HEK293 (cell line): ENCODE measurements at regions not wholly inside any gene's neighbourhood (a gene's known extent, or its start where the extent isn't known, plus 50 kb on each side); places are given as distances from the start of the nearest gene placed in this dataset.

ENCODE experiments used
- CTCF ChIA-PET: fragments of 350-600 bp; formaldehyde crosslinking; extraction: SDS; loops from one replicate; lab custom pipeline; 2021; ENCODE audit warnings: antibody characterized with exemption; lab: Yijun Ruan, JAX
- POLR2A ChIA-PET: fragments of 300-600 bp; formaldehyde crosslinking; extraction: SDS; loops from one replicate; lab custom pipeline; 2020; ENCODE audit warnings: antibody characterized with exemption, inconsistent platforms; lab: Yijun Ruan, JAX
- H3K27ac ChIP-seq: fragments of 200-500 bp; sonication (Bioruptor generic); 2 replicates; pipeline ENCODE4 v1.5.1; 2014; ENCODE audit warnings: low read depth, low read length, control low read depth, inconsistent platforms; ENCODE audit errors: extremely low read depth
- H3K36me3 ChIP-seq, 2 experiments: fragments of 200-500 bp in 1 of 2; sonication (Bioruptor generic) in 1 of 2; 1 replicate in 1 of 2; 2 replicates in 1 of 2; pipeline ENCODE4 v1.5.1; 2014 to 2017; ENCODE audit warnings: inconsistent platforms in 2 of 2, low read length in 2 of 2; ENCODE audit not compliant: control insufficient read depth in 2 of 2, insufficient read depth in 1 of 2
- H3K4me1 ChIP-seq: fragments of 200-500 bp; sonication (Bioruptor generic); 2 replicates; pipeline ENCODE4 v1.5.1; 2014; ENCODE audit warnings: mild to moderate bottlenecking, low read length, inconsistent platforms; ENCODE audit not compliant: control insufficient read depth, insufficient read depth
- H3K4me3 ChIP-seq: 2 replicates; pipeline ENCODE4 v1.5.1; 2011; ENCODE audit warnings: low read depth, mild to moderate bottlenecking, control low read depth, low read length, moderate library complexity
- H3K9me3 ChIP-seq: fragments of 200-500 bp; sonication (Bioruptor generic); 2 replicates; pipeline ENCODE4 v1.5.1; 2014; ENCODE audit warnings: low read depth, low read length, inconsistent platforms; ENCODE audit not compliant: control insufficient read depth, insufficient read depth
- GLIS2 ChIP-seq: fragments of 450-650 bp; formaldehyde crosslinking; IDR thresholded peaks from 2 replicates; pipeline ENCODE4 v1.5.1; 2016; ENCODE audit warnings: missing biosample characterization, missing genetic modification characterization
- KLF9 ChIP-seq: fragments of 450-650 bp; formaldehyde crosslinking; IDR thresholded peaks from 2 replicates; pipeline ENCODE4 v1.5.1; 2016; ENCODE audit warnings: missing biosample characterization, missing genetic modification characterization, low read depth
- RBAK ChIP-seq: fragments of 450-650 bp; formaldehyde crosslinking; IDR thresholded peaks from 2 replicates; pipeline ENCODE4 v1.5.1; 2016; ENCODE audit warnings: missing biosample characterization, missing genetic modification characterization
- SP7 ChIP-seq: fragments of 450-650 bp; formaldehyde crosslinking; IDR thresholded peaks from 2 replicates; pipeline ENCODE4 v1.5.1; 2016; ENCODE audit warnings: missing biosample characterization, missing genetic modification characterization
- ZBTB8A ChIP-seq: fragments of 450-650 bp; formaldehyde crosslinking; IDR thresholded peaks from 2 replicates; pipeline ENCODE4 v1.5.1; 2016; ENCODE audit warnings: missing biosample characterization, missing genetic modification characterization
- ZFHX2 ChIP-seq: fragments of 450-650 bp; formaldehyde crosslinking; conservative IDR thresholded peaks from 2 replicates; pipeline ENCODE4 v1.5.1; 2016; ENCODE audit warnings: missing biosample characterization, missing genetic modification characterization
- ZNF155 ChIP-seq: fragments of 450-650 bp; formaldehyde crosslinking; IDR thresholded peaks from 2 replicates; pipeline ENCODE4 v1.5.1; 2016; ENCODE audit warnings: missing biosample characterization, missing genetic modification characterization
- ZNF16 ChIP-seq: fragments of 450-650 bp; formaldehyde crosslinking; IDR thresholded peaks from 2 replicates; pipeline ENCODE4 v1.5.1; 2016; ENCODE audit warnings: low read depth, missing biosample characterization, missing genetic modification characterization
- ZNF2 ChIP-seq: fragments of 450-650 bp; formaldehyde crosslinking; IDR thresholded peaks from 2 replicates; pipeline ENCODE4 v1.5.1; 2016; ENCODE audit warnings: missing biosample characterization, missing genetic modification characterization
- ZNF423 ChIP-seq: fragments of 450-650 bp; formaldehyde crosslinking; IDR thresholded peaks from 2 replicates; pipeline ENCODE4 v1.5.1; 2016; ENCODE audit warnings: missing biosample characterization, missing genetic modification characterization
- ZNF521 ChIP-seq: fragments of 450-650 bp; formaldehyde crosslinking; IDR thresholded peaks from 2 replicates; pipeline ENCODE4 v1.5.1; 2017; ENCODE audit warnings: missing biosample characterization, mild to moderate bottlenecking, missing genetic modification characterization
- ZNF558 ChIP-seq: fragments of 450-650 bp; formaldehyde crosslinking; IDR thresholded peaks from 2 replicates; pipeline ENCODE4 v1.5.1; 2016; ENCODE audit warnings: missing biosample characterization, missing genetic modification characterization
- ZNF600 ChIP-seq: fragments of 450-650 bp; formaldehyde crosslinking; IDR thresholded peaks from 2 replicates; pipeline ENCODE4 v1.5.1; 2016; ENCODE audit warnings: missing biosample characterization, missing genetic modification characterization
- ZNF629 ChIP-seq: fragments of 450-650 bp; formaldehyde crosslinking; IDR thresholded peaks from 2 replicates; pipeline ENCODE4 v1.5.1; 2017; ENCODE audit warnings: missing biosample characterization, missing genetic modification characterization
- ZNF768 ChIP-seq: fragments of 450-650 bp; formaldehyde crosslinking; IDR thresholded peaks from 2 replicates; pipeline ENCODE4 v1.5.1; 2018; ENCODE audit warnings: missing biosample characterization, mild to moderate bottlenecking, missing genetic modification characterization
- ZSCAN30 ChIP-seq: fragments of 450-650 bp; IDR thresholded peaks from 2 replicates; pipeline ENCODE4 v1.5.1; 2018; ENCODE audit warnings: missing biosample characterization, mild to moderate bottlenecking, missing genetic modification characterization, moderate library complexity
- TF ChIP-seq, protein P1 (sequence below): fragments of 450-650 bp; IDR thresholded peaks from 2 replicates; pipeline ENCODE4 v1.5.1; 2018; ENCODE audit warnings: missing biosample characterization, missing genetic modification characterization
- TF ChIP-seq, protein P2 (sequence below): fragments of 450-650 bp; formaldehyde crosslinking; IDR thresholded peaks from 2 replicates; pipeline ENCODE4 v1.5.1; 2016; ENCODE audit warnings: missing biosample characterization, missing genetic modification characterization
- TF ChIP-seq, protein P3 (sequence below): fragments of 450-650 bp; formaldehyde crosslinking; IDR thresholded peaks from 2 replicates; pipeline ENCODE4 v1.5.1; 2017; ENCODE audit warnings: missing biosample characterization, missing genetic modification characterization
- TF ChIP-seq, protein P4 (sequence below): fragments of 450-650 bp; formaldehyde crosslinking; IDR thresholded peaks from 2 replicates; pipeline ENCODE4 v1.5.1; 2016; ENCODE audit warnings: missing biosample characterization, missing genetic modification characterization
- TF ChIP-seq, protein P5 (sequence below): fragments of 450-650 bp; formaldehyde crosslinking; IDR thresholded peaks from 2 replicates; pipeline ENCODE4 v1.5.1; 2017; ENCODE audit warnings: missing biosample characterization, missing genetic modification characterization

DNA sequence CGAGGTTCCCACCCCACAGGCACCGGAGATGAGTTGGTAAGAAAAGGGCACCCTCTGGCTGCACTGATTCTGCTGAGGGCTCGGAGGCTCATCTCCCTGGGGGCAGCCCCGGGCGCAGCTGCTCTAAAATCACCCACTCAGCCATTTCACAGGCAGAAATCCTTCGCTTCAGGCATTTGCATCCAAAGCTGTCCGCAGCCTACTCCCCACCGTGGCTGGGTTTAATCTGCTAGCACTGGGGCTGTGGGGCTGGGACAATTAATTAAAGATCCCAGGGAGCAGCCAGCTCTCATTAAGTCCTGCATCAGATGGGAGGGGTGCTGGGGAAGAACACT is 104.3 kb upstream of the PRR20G start:
- Histone ChIP-seq H3K9me3 (no peaks in the 10 kb centered on the region), H3K36me3 (no peaks in the 10 kb centered on the region), H3K4me3 (no peak overlapping the region), H3K27ac (no peak overlapping the region), H3K4me1 (no peaks in the 10 kb centered on the region)
- ChIA-PET POLR2A (no interaction called here), CTCF (no interaction called here)
- no peak for TF ChIP-seq ZNF2 (tag by site-specific recombination)
- TF ChIP-seq, protein P1, sequence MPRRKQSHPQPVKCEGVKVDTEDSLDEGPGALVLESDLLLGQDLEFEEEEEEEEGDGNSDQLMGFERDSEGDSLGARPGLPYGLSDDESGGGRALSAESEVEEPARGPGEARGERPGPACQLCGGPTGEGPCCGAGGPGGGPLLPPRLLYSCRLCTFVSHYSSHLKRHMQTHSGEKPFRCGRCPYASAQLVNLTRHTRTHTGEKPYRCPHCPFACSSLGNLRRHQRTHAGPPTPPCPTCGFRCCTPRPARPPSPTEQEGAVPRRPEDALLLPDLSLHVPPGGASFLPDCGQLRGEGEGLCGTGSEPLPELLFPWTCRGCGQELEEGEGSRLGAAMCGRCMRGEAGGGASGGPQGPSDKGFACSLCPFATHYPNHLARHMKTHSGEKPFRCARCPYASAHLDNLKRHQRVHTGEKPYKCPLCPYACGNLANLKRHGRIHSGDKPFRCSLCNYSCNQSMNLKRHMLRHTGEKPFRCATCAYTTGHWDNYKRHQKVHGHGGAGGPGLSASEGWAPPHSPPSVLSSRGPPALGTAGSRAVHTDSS (tag by site-specific recombination), result no peak
- no peak for TF ChIP-seq RBAK (tag by site-specific recombination)
- TF ChIP-seq ZSCAN30 (tag by site-specific recombination), result no peak
- TF ChIP-seq, protein P2, sequence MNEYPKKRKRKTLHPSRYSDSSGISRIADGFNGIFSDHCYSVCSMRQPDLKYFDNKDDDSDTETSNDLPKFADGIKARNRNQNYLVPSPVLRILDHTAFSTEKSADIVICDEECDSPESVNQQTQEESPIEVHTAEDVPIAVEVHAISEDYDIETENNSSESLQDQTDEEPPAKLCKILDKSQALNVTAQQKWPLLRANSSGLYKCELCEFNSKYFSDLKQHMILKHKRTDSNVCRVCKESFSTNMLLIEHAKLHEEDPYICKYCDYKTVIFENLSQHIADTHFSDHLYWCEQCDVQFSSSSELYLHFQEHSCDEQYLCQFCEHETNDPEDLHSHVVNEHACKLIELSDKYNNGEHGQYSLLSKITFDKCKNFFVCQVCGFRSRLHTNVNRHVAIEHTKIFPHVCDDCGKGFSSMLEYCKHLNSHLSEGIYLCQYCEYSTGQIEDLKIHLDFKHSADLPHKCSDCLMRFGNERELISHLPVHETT (tag by site-specific recombination), result no peak
- TF ChIP-seq ZNF558 (tag by site-specific recombination), result no peak
- no peak for TF ChIP-seq ZNF16
- TF ChIP-seq, protein P3, sequence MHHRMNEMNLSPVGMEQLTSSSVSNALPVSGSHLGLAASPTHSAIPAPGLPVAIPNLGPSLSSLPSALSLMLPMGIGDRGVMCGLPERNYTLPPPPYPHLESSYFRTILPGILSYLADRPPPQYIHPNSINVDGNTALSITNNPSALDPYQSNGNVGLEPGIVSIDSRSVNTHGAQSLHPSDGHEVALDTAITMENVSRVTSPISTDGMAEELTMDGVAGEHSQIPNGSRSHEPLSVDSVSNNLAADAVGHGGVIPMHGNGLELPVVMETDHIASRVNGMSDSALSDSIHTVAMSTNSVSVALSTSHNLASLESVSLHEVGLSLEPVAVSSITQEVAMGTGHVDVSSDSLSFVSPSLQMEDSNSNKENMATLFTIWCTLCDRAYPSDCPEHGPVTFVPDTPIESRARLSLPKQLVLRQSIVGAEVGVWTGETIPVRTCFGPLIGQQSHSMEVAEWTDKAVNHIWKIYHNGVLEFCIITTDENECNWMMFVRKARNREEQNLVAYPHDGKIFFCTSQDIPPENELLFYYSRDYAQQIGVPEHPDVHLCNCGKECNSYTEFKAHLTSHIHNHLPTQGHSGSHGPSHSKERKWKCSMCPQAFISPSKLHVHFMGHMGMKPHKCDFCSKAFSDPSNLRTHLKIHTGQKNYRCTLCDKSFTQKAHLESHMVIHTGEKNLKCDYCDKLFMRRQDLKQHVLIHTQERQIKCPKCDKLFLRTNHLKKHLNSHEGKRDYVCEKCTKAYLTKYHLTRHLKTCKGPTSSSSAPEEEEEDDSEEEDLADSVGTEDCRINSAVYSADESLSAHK (tag by site-specific recombination), result no peak
- TF ChIP-seq SP7 (tag by site-specific recombination), result no peak
- TF ChIP-seq ZNF423, result no peak
- TF ChIP-seq ZNF600 (tag by site-specific recombination), result no peak

DNA sequence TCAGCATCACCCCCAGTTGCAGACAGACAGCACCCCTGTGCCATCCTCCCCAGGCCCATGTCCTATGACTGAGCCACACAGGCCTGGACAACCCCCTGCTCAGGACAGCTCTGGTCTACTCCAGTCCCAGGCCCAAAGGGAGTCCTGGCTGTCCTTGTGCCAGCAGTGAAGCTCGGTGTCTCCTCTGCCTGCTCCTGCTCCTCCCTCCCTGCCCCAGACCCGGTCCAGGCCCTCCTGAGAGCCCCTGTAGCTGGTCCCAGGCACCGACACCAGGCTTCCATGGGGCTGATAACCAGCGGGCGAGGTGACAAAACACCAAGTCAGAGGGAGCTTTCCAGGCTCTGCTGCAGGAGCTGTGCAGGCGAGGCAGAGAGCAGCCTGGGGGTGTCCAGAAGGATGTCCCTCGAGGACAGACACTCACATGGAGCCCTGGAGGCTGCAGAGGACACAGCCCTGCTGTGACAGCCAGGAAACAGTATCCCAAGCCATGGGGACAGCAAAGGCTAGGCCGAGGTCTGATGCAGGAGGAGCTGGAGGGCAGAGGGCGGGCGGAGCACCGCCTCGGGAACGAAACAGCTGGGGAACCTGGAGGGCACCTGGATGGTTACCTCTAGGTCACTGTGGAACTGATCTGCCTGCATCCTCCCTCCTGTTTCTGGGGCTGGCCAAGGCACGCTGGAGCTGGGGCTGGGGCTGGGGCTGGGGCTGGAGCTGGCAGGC is 103.8 kb upstream of the PRR20G start:
- no peak for TF ChIP-seq ZNF155 (tag by site-specific recombination)
- no peak for TF ChIP-seq ZNF521 (tag by site-specific recombination)
- TF ChIP-seq ZNF768, result no peak
- TF ChIP-seq, all 188 proteins: peak for 0
- H3K36me3 ChIP-seq, result no peaks in the 10 kb centered on the region
- ChIA-PET POLR2A (no interaction called here), CTCF (no interaction called here)
- no peak overlapping the region for H3K4me3 ChIP-seq
- no peaks in the 10 kb centered on the region for H3K9me3 ChIP-seq
- no peaks in the 10 kb centered on the region for H3K4me1 ChIP-seq
- H3K27ac ChIP-seq, result no peak overlapping the region

DNA sequence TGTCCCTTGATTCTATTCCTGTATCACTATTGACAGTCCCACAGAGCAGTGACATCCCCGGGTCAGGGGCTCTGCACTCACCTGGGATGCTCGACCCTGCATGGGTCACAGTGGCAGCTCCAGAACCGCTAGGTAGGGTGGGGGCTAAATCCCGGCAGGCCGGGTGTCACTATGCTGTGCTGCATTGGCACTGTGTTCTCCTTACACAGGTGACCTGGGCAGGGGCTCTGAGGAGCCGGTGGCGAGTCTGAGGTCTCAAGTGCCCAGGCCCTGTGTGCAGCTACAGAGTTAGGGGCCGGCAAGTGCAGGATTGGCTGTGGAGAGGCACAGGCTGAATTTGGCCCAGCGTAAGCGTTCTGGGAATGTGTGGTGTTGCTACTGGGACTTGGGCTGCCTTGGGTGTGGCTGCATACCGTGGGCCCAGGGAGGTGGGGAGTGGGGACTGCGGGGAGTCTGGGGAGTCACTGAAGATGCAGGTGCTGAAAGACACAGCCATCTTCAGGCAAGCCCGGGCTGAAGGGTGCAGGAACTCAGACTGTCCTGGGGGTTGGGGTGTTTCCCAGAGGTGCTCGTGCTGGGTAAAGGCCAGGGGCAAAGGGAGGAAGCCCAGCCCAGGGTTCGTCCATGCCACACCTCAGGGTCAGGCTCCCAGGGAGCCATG is 102.6 kb upstream of the PRR20G start:
- Histone ChIP-seq H3K4me3 (no peak overlapping the region), H3K27ac (no peak overlapping the region), H3K4me1 (no peaks in the 10 kb centered on the region), H3K9me3 (no peaks in the 10 kb centered on the region), H3K36me3 (no peaks in the 10 kb centered on the region)
- POLR2A ChIA-PET, result no interaction called here
- CTCF ChIA-PET, result no interaction called here
- TF ChIP-seq, protein P4, sequence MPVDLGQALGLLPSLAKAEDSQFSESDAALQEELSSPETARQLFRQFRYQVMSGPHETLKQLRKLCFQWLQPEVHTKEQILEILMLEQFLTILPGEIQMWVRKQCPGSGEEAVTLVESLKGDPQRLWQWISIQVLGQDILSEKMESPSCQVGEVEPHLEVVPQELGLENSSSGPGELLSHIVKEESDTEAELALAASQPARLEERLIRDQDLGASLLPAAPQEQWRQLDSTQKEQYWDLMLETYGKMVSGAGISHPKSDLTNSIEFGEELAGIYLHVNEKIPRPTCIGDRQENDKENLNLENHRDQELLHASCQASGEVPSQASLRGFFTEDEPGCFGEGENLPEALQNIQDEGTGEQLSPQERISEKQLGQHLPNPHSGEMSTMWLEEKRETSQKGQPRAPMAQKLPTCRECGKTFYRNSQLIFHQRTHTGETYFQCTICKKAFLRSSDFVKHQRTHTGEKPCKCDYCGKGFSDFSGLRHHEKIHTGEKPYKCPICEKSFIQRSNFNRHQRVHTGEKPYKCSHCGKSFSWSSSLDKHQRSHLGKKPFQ (tag by site-specific recombination), result no peak
- TF ChIP-seq GLIS2 (tag by site-specific recombination) (no peak), ZFHX2 (tag by site-specific recombination) (no peak), ZBTB8A (tag by site-specific recombination) (no peak), ZNF629 (no peak), KLF9 (tag by site-specific recombination) (no peak), ZNF558 (tag by site-specific recombination) (no peak)
- TF ChIP-seq, protein P3 (tag by site-specific recombination), result no peak
- TF ChIP-seq, protein P5, sequence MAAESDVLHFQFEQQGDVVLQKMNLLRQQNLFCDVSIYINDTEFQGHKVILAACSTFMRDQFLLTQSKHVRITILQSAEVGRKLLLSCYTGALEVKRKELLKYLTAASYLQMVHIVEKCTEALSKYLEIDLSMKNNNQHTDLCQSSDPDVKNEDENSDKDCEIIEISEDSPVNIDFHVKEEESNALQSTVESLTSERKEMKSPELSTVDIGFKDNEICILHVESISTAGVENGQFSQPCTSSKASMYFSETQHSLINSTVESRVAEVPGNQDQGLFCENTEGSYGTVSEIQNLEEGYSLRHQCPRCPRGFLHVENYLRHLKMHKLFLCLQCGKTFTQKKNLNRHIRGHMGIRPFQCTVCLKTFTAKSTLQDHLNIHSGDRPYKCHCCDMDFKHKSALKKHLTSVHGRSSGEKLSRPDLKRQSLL (tag by site-specific recombination), result no peak
